Ascending aorta (tissue), 2 donors: ENCODE measurements at regions not wholly inside any gene's neighbourhood (a gene's known extent, or its start where the extent isn't known, plus 50 kb on each side); places are given as distances from the start of the nearest gene placed in this dataset.

Experiments used
- DNase-seq, 2 donors: peaks; one replicate each; pipeline ENCODE4 v3.0.0-alpha.2; 2019; ENCODE audit warnings: low spot score in 2 of 2
- H3K27ac ChIP-seq, 2 donors: fragments of 200-600 bp; sonication (generic); one replicate each; pipeline ENCODE4 v1.5.1; 2016 to 2017; ENCODE audit warnings: mild to moderate bottlenecking in 1 of 2
- H3K27me3 ChIP-seq: fragments of 200-600 bp; sonication (generic); one replicate; pipeline ENCODE4 v1.5.1; 2017
- H3K36me3 ChIP-seq, 2 donors: fragments of 200-600 bp; sonication (generic); one replicate each; pipeline ENCODE4 v1.5.1; 2016
- H3K4me1 ChIP-seq, 2 donors: fragments of 200-600 bp; sonication (generic); one replicate each; pipeline ENCODE4 v1.5.1; 2016 to 2017; ENCODE audit warnings: mild to moderate bottlenecking in 1 of 2
- H3K4me3 ChIP-seq, 2 donors: fragments of 200-600 bp; sonication (generic); one replicate each; pipeline ENCODE4 v1.5.1; 2016 to 2017; ENCODE audit warnings: mild to moderate bottlenecking in 1 of 2
- H3K9me3 ChIP-seq, 2 donors: fragments of 200-600 bp; sonication (generic); one replicate each; pipeline ENCODE4 v1.5.1; 2016
- CTCF ChIP-seq, 3 experiments: fragments of 200-600 bp in 2 of 3; fragments of 450-650 bp in 1 of 3; sonication (generic) in 2 of 3; IDR thresholded peaks; one replicate each; pipeline ENCODE4 v1.5.1; 2016 to 2019; ENCODE audit warnings: antibody characterized with exemption in 3 of 3, mild to moderate bottlenecking in 1 of 3, moderate library complexity in 1 of 3
- intact Hi-C: fragments of 100-400 bp; cut with DNase I; formaldehyde crosslinking; loops from one replicate; pipeline ENCODE4 v1.15.1; 2023

GRCh38 chr13:24076636-24077035, 83.9 kb upstream of the SPATA13 start:
- Histone ChIP-seq H3K27me3 (no peaks in the 10 kb centered on the region), H3K4me3 (no peak overlapping the region), H3K4me1 (peaks cover 0 to 10% of the 10 kb centered on the region in 2 donors), H3K27ac (no peak overlapping the region), H3K9me3 (no peaks in the 10 kb centered on the region), H3K36me3 (no peaks in the 10 kb centered on the region)
- DNase-seq = no peak
- intact Hi-C loops = no loop called here
- TF ChIP-seq CTCF (IDR thresholded peaks at IDR 0.05) = no peak

GRCh38 chr13:24080134-24080533, 80.4 kb upstream of the SPATA13 start:
- no peaks in the 10 kb centered on the region for H3K9me3 ChIP-seq
- no peaks in the 10 kb centered on the region for H3K36me3 ChIP-seq
- no peak overlapping the region for H3K27ac ChIP-seq
- H3K4me3 ChIP-seq = no peak overlapping the region
- DNase-seq = no peak
- H3K4me1 ChIP-seq = peaks cover 0 to 6% of the 10 kb centered on the region in 2 donors
- H3K27me3 ChIP-seq = no peaks in the 10 kb centered on the region
- intact Hi-C loops = no loop called here
- TF ChIP-seq CTCF (IDR thresholded peaks at IDR 0.05) = no peak

GRCh38 chr13:24081387-24081786, 79.1 kb upstream of the SPATA13 start:
- TF ChIP-seq CTCF (IDR thresholded peaks at IDR 0.05) = no peak
- H3K36me3 ChIP-seq = no peaks in the 10 kb centered on the region
- no peaks in the 10 kb centered on the region for H3K9me3 ChIP-seq
- DNase-seq = no peak
- H3K4me1 ChIP-seq = no peaks in the 10 kb centered on the region
- H3K4me3 ChIP-seq = no peak overlapping the region
- no peak overlapping the region for H3K27ac ChIP-seq
- no peaks in the 10 kb centered on the region for H3K27me3 ChIP-seq
- intact Hi-C loops = no loop called here

GRCh38 chr13:24083141-24083540, 77.4 kb upstream of the SPATA13 start:
- no peak overlapping the region for H3K4me3 ChIP-seq
- TF ChIP-seq CTCF (IDR thresholded peaks at IDR 0.05) = no peak
- H3K27me3 ChIP-seq = no peaks in the 10 kb centered on the region
- DNase-seq = no peak
- H3K4me1 ChIP-seq = no peaks in the 10 kb centered on the region
- no peak overlapping the region for H3K27ac ChIP-seq
- intact Hi-C loops = no loop called here
- H3K36me3 ChIP-seq = no peaks in the 10 kb centered on the region
- no peaks in the 10 kb centered on the region for H3K9me3 ChIP-seq

- Histone ChIP-seq H3K4me1 (no peaks in the 10 kb centered on the region), H3K36me3 (no peaks in the 10 kb centered on the region), H3K4me3 (no peak overlapping the region), H3K27me3 (no peaks in the 10 kb centered on the region), H3K27ac (no peak overlapping the region), H3K9me3 (no peaks in the 10 kb centered on the region)
- intact Hi-C loops = no loop called here
- DNase-seq = no peak
- TF ChIP-seq CTCF (IDR thresholded peaks at IDR 0.05) = no peak
Observed at GRCh38 chr13:24083722-24084421, 76.6 kb upstream of the SPATA13 start.

GRCh38 chr13:24085662-24086061, 74.9 kb upstream of the SPATA13 start:
- no peak for DNase-seq
- intact Hi-C loops = no loop called here
- Histone ChIP-seq H3K4me3 (no peak overlapping the region), H3K27ac (no peak overlapping the region), H3K9me3 (no peaks in the 10 kb centered on the region), H3K27me3 (no peaks in the 10 kb centered on the region), H3K36me3 (no peaks in the 10 kb centered on the region), H3K4me1 (no peaks in the 10 kb centered on the region)
- no peak for TF ChIP-seq CTCF (IDR thresholded peaks at IDR 0.05)
